PC-9 (cell line): ENCODE measurements at regions not wholly inside any gene's neighbourhood (a gene's known extent, or its start where the extent isn't known, plus 50 kb on each side); places are given as distances from the start of the nearest gene placed in this dataset.

Experiments used
- EZH2 ChIP-seq: fragments of 200-600 bp; sonication (generic); IDR thresholded peaks from 2 replicates; pipeline ENCODE4 v1.8.0; 2017; ENCODE audit warnings: antibody characterized with exemption, low read depth
- TF ChIP-seq, protein P1 (sequence below): fragments of 200-600 bp; sonication (generic); conservative IDR thresholded peaks from 2 replicates; pipeline ENCODE4 v1.6.1; 2017; ENCODE audit warnings: mixed run types, antibody characterized with exemption, mild to moderate bottlenecking, moderate library complexity

DNA sequence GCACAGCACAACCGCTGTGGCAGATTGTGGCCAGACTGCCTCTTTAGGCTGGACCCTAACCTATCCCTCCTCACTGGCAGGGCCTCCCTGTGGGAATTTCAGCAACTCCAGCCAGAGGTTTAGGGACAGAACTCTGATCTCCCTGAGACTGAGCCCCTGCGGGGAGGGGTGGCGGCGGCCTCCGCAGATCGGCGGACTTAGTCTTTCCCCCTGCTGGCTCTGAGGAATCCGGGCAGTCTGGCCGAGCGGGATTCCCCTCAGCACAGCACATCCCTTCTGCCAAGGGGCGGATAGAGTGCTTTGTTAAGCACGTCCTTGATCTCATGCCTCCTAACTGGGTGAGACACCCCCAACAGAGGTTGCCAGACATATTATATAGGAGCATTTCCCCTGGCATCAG is 224.2 kb upstream of the NPY start:
- TF ChIP-seq, protein P1, sequence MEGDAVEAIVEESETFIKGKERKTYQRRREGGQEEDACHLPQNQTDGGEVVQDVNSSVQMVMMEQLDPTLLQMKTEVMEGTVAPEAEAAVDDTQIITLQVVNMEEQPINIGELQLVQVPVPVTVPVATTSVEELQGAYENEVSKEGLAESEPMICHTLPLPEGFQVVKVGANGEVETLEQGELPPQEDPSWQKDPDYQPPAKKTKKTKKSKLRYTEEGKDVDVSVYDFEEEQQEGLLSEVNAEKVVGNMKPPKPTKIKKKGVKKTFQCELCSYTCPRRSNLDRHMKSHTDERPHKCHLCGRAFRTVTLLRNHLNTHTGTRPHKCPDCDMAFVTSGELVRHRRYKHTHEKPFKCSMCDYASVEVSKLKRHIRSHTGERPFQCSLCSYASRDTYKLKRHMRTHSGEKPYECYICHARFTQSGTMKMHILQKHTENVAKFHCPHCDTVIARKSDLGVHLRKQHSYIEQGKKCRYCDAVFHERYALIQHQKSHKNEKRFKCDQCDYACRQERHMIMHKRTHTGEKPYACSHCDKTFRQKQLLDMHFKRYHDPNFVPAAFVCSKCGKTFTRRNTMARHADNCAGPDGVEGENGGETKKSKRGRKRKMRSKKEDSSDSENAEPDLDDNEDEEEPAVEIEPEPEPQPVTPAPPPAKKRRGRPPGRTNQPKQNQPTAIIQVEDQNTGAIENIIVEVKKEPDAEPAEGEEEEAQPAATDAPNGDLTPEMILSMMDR = no peak
- no peak for TF ChIP-seq EZH2
